IMR-90 (cell line): ENCODE measurements at regions not wholly inside any gene's neighbourhood (a gene's known extent, or its start where the extent isn't known, plus 50 kb on each side); places are given as distances from the start of the nearest gene placed in this dataset.

Experiments used
- ATAC-seq: fragments of 200-7000 bp; cut with Tn5 transposase; 2 replicates; pipeline ENCODE4 v1.9.1; 2020; ENCODE audit warnings: low read depth, mild to moderate bottlenecking, moderate library complexity
- BruUV-seq: library from RNA; stranded (reverse); fragments of 400-500 nt; replicated peaks from 2 replicates; lab custom pipeline; 2021; lab: Mats Ljungman, UMichigan
- CTCF ChIA-PET: fragments of 300-600 bp; formaldehyde crosslinking; extraction: SDS; loops from one replicate; lab custom pipeline; 2021; ENCODE audit warnings: antibody characterized with exemption; lab: Yijun Ruan, JAX
- POLR2A ChIA-PET: fragments of 300-600 bp; sonication (Branson Sonifier 250); formaldehyde crosslinking; loops from one replicate; lab custom pipeline; 2022; ENCODE audit warnings: antibody characterized with exemption; ENCODE audit not compliant: unreplicated experiment; lab: Charles Lee
- DNase-seq: peaks from one replicate; pipeline ENCODE4 v3.0.0; 2013
- H2AFZ ChIP-seq: replicated peaks from 2 replicates; pipeline ENCODE3; 2013; ENCODE audit warnings: low read length, mild to moderate bottlenecking; ENCODE audit not compliant: poor library complexity
- H2AK5ac ChIP-seq: 2 replicates; pipeline ENCODE4 v1.6.1; 2013; ENCODE audit warnings: low read depth, low read length, inconsistent platforms
- H2AK9ac ChIP-seq: replicated peaks from 2 replicates; pipeline ENCODE3; 2013; ENCODE audit warnings: mild to moderate bottlenecking, low read depth, low read length, moderate library complexity; ENCODE audit not compliant: poor library complexity
- H2BK120ac ChIP-seq: 2 replicates; pipeline ENCODE4 v1.6.1; 2013; ENCODE audit warnings: low read depth, low read length, inconsistent platforms
- H2BK15ac ChIP-seq: 3 replicates; pipeline ENCODE4 v1.6.1; 2013; ENCODE audit warnings: low read depth, low read length, inconsistent platforms
- H2BK20ac ChIP-seq: 2 replicates; pipeline ENCODE4 v1.6.1; 2013; ENCODE audit warnings: low read depth, mild to moderate bottlenecking, inconsistent platforms, low read length, moderate library complexity
- H2BK5ac ChIP-seq: 2 replicates; pipeline ENCODE4 v1.6.1; 2013; ENCODE audit warnings: mild to moderate bottlenecking, low read depth, low read length, inconsistent platforms; ENCODE audit not compliant: poor library complexity, severe bottlenecking
- H3K14ac ChIP-seq: replicated peaks from 2 replicates; pipeline ENCODE4 v1.6.1; 2013; ENCODE audit warnings: low read depth, low read length, inconsistent platforms
- H3K18ac ChIP-seq: 2 replicates; pipeline ENCODE4 v1.6.1; 2013; ENCODE audit warnings: low read depth, low read length, control low read depth
- H3K23ac ChIP-seq: 2 replicates; pipeline ENCODE4 v1.6.1; 2013; ENCODE audit warnings: low read depth, low read length, inconsistent platforms
- H3K27ac ChIP-seq: 2 replicates; pipeline ENCODE4 v1.5.1; 2013; ENCODE audit warnings: mild to moderate bottlenecking, control low read depth, low read length; ENCODE audit not compliant: insufficient read depth
- H3K27me3 ChIP-seq: 2 replicates; pipeline ENCODE4 v1.6.1; 2013; ENCODE audit warnings: low read length; ENCODE audit not compliant: control insufficient read depth, insufficient read depth
- H3K36me3 ChIP-seq: 2 replicates; pipeline ENCODE4 v1.6.1; 2013; ENCODE audit warnings: low read length, mixed read lengths; ENCODE audit not compliant: control insufficient read depth, insufficient read depth
- H3K4ac ChIP-seq: 2 replicates; pipeline ENCODE4 v1.6.1; 2013; ENCODE audit warnings: low read depth, low read length, inconsistent platforms
- H3K4me1 ChIP-seq: 2 replicates; pipeline ENCODE4 v1.6.1; 2013; ENCODE audit warnings: low read length, mixed read lengths; ENCODE audit not compliant: control insufficient read depth, insufficient read depth
- H3K4me2 ChIP-seq: 2 replicates; pipeline ENCODE4 v1.6.1; 2013; ENCODE audit warnings: low read depth, mild to moderate bottlenecking, control low read depth, low read length, moderate library complexity
- H3K4me3 ChIP-seq: 2 replicates; pipeline ENCODE4 v1.5.1; 2013; ENCODE audit warnings: low read depth, mild to moderate bottlenecking, control low read depth, low read length, moderate library complexity; ENCODE audit not compliant: insufficient read depth
- H3K56ac ChIP-seq: 2 replicates; pipeline ENCODE4 v1.6.1; 2013; ENCODE audit warnings: low read length, inconsistent platforms; ENCODE audit not compliant: insufficient read depth; ENCODE audit errors: extremely low read depth
- H3K79me1 ChIP-seq, 2 experiments: 2 replicates each; pipeline ENCODE4 v1.6.1; 2013; ENCODE audit warnings: low read length in 2 of 2, inconsistent platforms in 1 of 2, low read depth in 1 of 2
- H3K9ac ChIP-seq: 2 replicates; pipeline ENCODE4 v1.6.1; 2013; ENCODE audit warnings: low read depth, low read length, control low read depth
- H3K9me1 ChIP-seq: 2 replicates; pipeline ENCODE4 v1.6.1; 2013; ENCODE audit warnings: low read length, inconsistent platforms; ENCODE audit not compliant: insufficient read depth
- H3K9me3 ChIP-seq: 2 replicates; pipeline ENCODE4 v1.6.1; 2013; ENCODE audit warnings: low read length; ENCODE audit not compliant: control insufficient read depth, insufficient read depth
- H4K20me1 ChIP-seq: 2 replicates; pipeline ENCODE4 v1.6.1; 2013; ENCODE audit warnings: low read length, inconsistent platforms; ENCODE audit not compliant: insufficient read depth
- H4K5ac ChIP-seq: 2 replicates; pipeline ENCODE4 v1.6.1; 2013; ENCODE audit warnings: mild to moderate bottlenecking, low read depth, low read length, control low read depth
- H4K8ac ChIP-seq, 2 experiments: 2 replicates each; pipeline ENCODE4 v1.6.1; 2013; ENCODE audit warnings: low read depth in 2 of 2, low read length in 2 of 2, control low read depth in 1 of 2, inconsistent platforms in 1 of 2
- H4K91ac ChIP-seq: 2 replicates; pipeline ENCODE4 v1.6.1; 2013; ENCODE audit warnings: low read depth, low read length, inconsistent platforms; ENCODE audit not compliant: insufficient read depth
- BHLHE40 ChIP-seq: fragments of 150-350 bp; IDR thresholded peaks from 2 replicates; pipeline ENCODE4 v1.6.1; 2016; ENCODE audit warnings: mild to moderate bottlenecking, low read depth, low read length
- CEBPB ChIP-seq: IDR thresholded peaks from 2 replicates; pipeline ENCODE4 v1.6.1; 2012; ENCODE audit warnings: low read depth, low read length, improper control_type of control experiment
- CHD1 ChIP-seq: IDR thresholded peaks from 2 replicates; pipeline ENCODE4 v1.6.1; 2012; ENCODE audit warnings: low read depth, low read length, improper control_type of control experiment
- ELK1 ChIP-seq: fragments of 150-350 bp; IDR thresholded peaks from 2 replicates; pipeline ENCODE4 v1.6.1; 2016; ENCODE audit warnings: low read depth, mild to moderate bottlenecking, low read length, moderate library complexity, borderline replicate concordance
- FOS ChIP-seq: fragments of 150-350 bp; IDR thresholded peaks from 2 replicates; pipeline ENCODE4 v1.6.1; 2016; ENCODE audit warnings: low read depth, low read length
- MAFK ChIP-seq: IDR thresholded peaks from 2 replicates; pipeline ENCODE4 v1.6.1; 2012; ENCODE audit warnings: low read depth, low read length, improper control_type of control experiment
- MXI1 ChIP-seq: IDR thresholded peaks from 2 replicates; pipeline ENCODE4 v1.6.1; 2012; ENCODE audit warnings: low read depth, mild to moderate bottlenecking, low read length, moderate library complexity, borderline replicate concordance
- NFE2L2 ChIP-seq: fragments of 150-350 bp; IDR thresholded peaks from 2 replicates; pipeline ENCODE4 v1.6.1; 2016; ENCODE audit warnings: low read depth, mild to moderate bottlenecking, low read length
- POLR2A ChIP-seq: IDR thresholded peaks from 2 replicates; pipeline ENCODE4 v1.6.1; 2012; ENCODE audit warnings: mild to moderate bottlenecking, low read depth, low read length
- RAD21 ChIP-seq: IDR thresholded peaks from 2 replicates; pipeline ENCODE4 v1.6.1; 2012; ENCODE audit warnings: low read length, improper control_type of control experiment
- RCOR1 ChIP-seq: IDR thresholded peaks from 2 replicates; pipeline ENCODE4 v1.6.1; 2012; ENCODE audit warnings: mild to moderate bottlenecking, low read length, improper control_type of control experiment; ENCODE audit not compliant: insufficient replicate concordance
- RFX5 ChIP-seq: IDR thresholded peaks from 2 replicates; pipeline ENCODE4 v1.8.0; 2012; ENCODE audit warnings: low read depth, mild to moderate bottlenecking, low read length, moderate library complexity
- SMC3 ChIP-seq: fragments of 150-350 bp; IDR thresholded peaks from 2 replicates; pipeline ENCODE4 v1.6.1; 2016; ENCODE audit warnings: low read depth, mild to moderate bottlenecking, antibody characterized with exemption, low read length, moderate library complexity
- USF2 ChIP-seq: fragments of 150-350 bp; IDR thresholded peaks from 2 replicates; pipeline ENCODE4 v1.6.1; 2017; ENCODE audit warnings: mild to moderate bottlenecking, antibody characterized with exemption, low read length, low read depth
- WGBS, 2 experiments: methylation state at CpG; one replicate each; pipeline versions ENCODE4 v1.1.5 to v1.1.7; 2013; ENCODE audit warnings: missing lambda C conversion rate in 2 of 2; ENCODE audit not compliant: insufficient read length in 1 of 2; ENCODE audit errors: extremely low coverage in 2 of 2; 5-methylcytosine and 5-hydroxymethylcytosine counted together
- dilution Hi-C: fragments of 300-500 bp; cut with HindIII; formaldehyde crosslinking; loops from one replicate; pipeline ENCODE4 v1.14.3; 2018; ENCODE audit warnings: low sequenced_read_pairs; ENCODE audit not compliant: unreplicated experiment
- in situ Hi-C: fragments of 300-500 bp; cut with MboI; formaldehyde crosslinking; loops from 3 replicates; pipeline ENCODE4 v1.14.3; 2019; ENCODE audit warnings: low sequenced_read_pairs, inconsistent platforms, mixed read lengths
- intact Hi-C: fragments of 100-400 bp; cut with micrococcal nuclease; formaldehyde crosslinking; loops from 2 replicates; pipeline ENCODE4 v1.10.0; 2022

GRCh38 chrX:110425222-110426154 is 66.8 kb downstream of the RTL9 start (continued):
- TF ChIP-seq CEBPB, result no peak

- WGBS, 2 experiments, result no CpG with 5 or more reads among the region's 6 CpGs
- no peak overlapping the region for H2BK20ac ChIP-seq
- intact Hi-C loops, result no loop called here
- no peak overlapping the region for H4K91ac ChIP-seq
- no peaks in the 10 kb centered on the region for H4K20me1 ChIP-seq
- no peaks in the 10 kb centered on the region for H3K4me1 ChIP-seq
- no peak overlapping the region for H3K23ac ChIP-seq
- no peak overlapping the region for H3K9ac ChIP-seq
- no peak overlapping the region for H3K14ac ChIP-seq
- H3K79me1 ChIP-seq, result no peaks in the 10 kb centered on the region
- H3K27ac ChIP-seq, result no peak overlapping the region
- no peak overlapping the region for H2AK5ac ChIP-seq
- no peak for DNase-seq
- no peak overlapping the region for H3K18ac ChIP-seq
- H3K9me3 ChIP-seq, result no peaks in the 10 kb centered on the region
- no peak overlapping the region for H4K8ac ChIP-seq
- H3K4me3 ChIP-seq, result no peak overlapping the region
- H4K5ac ChIP-seq, result no peak overlapping the region
- H3K36me3 ChIP-seq, result no peaks in the 10 kb centered on the region
- BruUV-seq, result no TSS peak
- no peak overlapping the region for H2BK5ac ChIP-seq
- no peak overlapping the region for H2AK9ac ChIP-seq
- no peak overlapping the region for H2BK120ac ChIP-seq
- TF ChIP-seq FOS, result no peak
- TF ChIP-seq MXI1, result no peak
- TF ChIP-seq MAFK, result no peak
- no peak for TF ChIP-seq RAD21
- no peak for TF ChIP-seq BHLHE40
- TF ChIP-seq RFX5, result no peak
- no peak for TF ChIP-seq CHD1
- TF ChIP-seq RCOR1, result no peak
- no peak for TF ChIP-seq NFE2L2
- no peak for TF ChIP-seq CEBPB
- no peak for TF ChIP-seq USF2
- no peak for TF ChIP-seq POLR2A
- no peak for TF ChIP-seq SMC3
- no peak for TF ChIP-seq ELK1
- in situ Hi-C loops, result no loop called here
- peaks cover 13% of the 10 kb centered on the region for H3K27me3 ChIP-seq
- H3K9me1 ChIP-seq, result 0 out of 2 replicates have a peak, but pooled peaks cover 2% of the 10 kb centered on the region
- ChIA-PET POLR2A (no interaction called here), CTCF (interaction anchor here (1.8 kb wide), 1 partner anchor 8 kb away, joined by 4 read pairs; no protein-coding TSS in a partner anchor)
- H3K4me2 ChIP-seq, result no peak overlapping the region
- no peak overlapping the region for H2AFZ ChIP-seq
- H2BK15ac ChIP-seq, result no peak overlapping the region
- no peak overlapping the region for H3K56ac ChIP-seq
- ATAC-seq, result no peak
- dilution Hi-C loops, result no loop called here
- no peak overlapping the region for H3K4ac ChIP-seq
Measured at GRCh38 chrX:110426155-110426504, 67.5 kb downstream of the RTL9 start.
